ENCODE measurements at regions not wholly inside any gene's neighbourhood (a gene's known extent, or its start where the extent isn't known, plus 50 kb on each side); places are given as distances from the start of the nearest gene placed in this dataset.
"Not testable (repeated sequence)": the region's sequence is repeated elsewhere in the genome, so short reads cannot be mapped to it uniquely, and the experiment has no call there.

- DNase-seq (ENCODE audit: low read depth), result not testable (repeated sequence)
Observed at GRCh38 chr7:76117306-76117991, 69.5 kb downstream of the MDH2 start.

GRCh38 chr7:76118253-76119036 is 70.5 kb downstream of the MDH2 start:
- DNase-seq (ENCODE audit: low read depth); H3K4me3 ChIP-seq (ENCODE audit: control insufficient read depth, low read depth, low read length): not testable (repeated sequence)

More at GRCh38 chr7:76117306-76117991, 69.5 kb downstream of the MDH2 start:
- H3K4me3 ChIP-seq (ENCODE audit: control insufficient read depth, low read depth, low read length), result not testable (repeated sequence)

GRCh38 chr7:76121044-76121443 is 73.1 kb downstream of the MDH2 start:
- DNase-seq (ENCODE audit: low read depth), result no peak
- no peak overlapping the region for H3K4me3 ChIP-seq (ENCODE audit: control insufficient read depth, low read depth, low read length)
- no peak for TF ChIP-seq CTCF (conservative IDR thresholded peaks at IDR 0.05; ENCODE audit: control insufficient read depth, insufficient read depth, low read depth, low read length)

GRCh38 chr7:76122516-76123239 is 74.8 kb downstream of the MDH2 start:
- no peak for TF ChIP-seq CTCF (conservative IDR thresholded peaks at IDR 0.05; ENCODE audit: control insufficient read depth, insufficient read depth, low read depth, low read length)
- no peak for DNase-seq (ENCODE audit: low read depth)
- no peak overlapping the region for H3K4me3 ChIP-seq (ENCODE audit: control insufficient read depth, low read depth, low read length)

GRCh38 chr7:76123316-76123715 is 75.4 kb downstream of the MDH2 start:
- no peak for DNase-seq (ENCODE audit: low read depth)
- TF ChIP-seq CTCF (conservative IDR thresholded peaks at IDR 0.05; ENCODE audit: control insufficient read depth, insufficient read depth, low read depth, low read length), result no peak
- H3K4me3 ChIP-seq (ENCODE audit: control insufficient read depth, low read depth, low read length), result no peak overlapping the region

- no peak for TF ChIP-seq CTCF (conservative IDR thresholded peaks at IDR 0.05; ENCODE audit: control insufficient read depth, insufficient read depth, low read depth, low read length)
- DNase-seq (ENCODE audit: low read depth), result no peak
- no peak overlapping the region for H3K4me3 ChIP-seq (ENCODE audit: control insufficient read depth, low read depth, low read length)
Observed at GRCh38 chr7:76125560-76125959, 76.1 kb upstream of the SRRM3 start.

GRCh38 chr7:76126632-76127031 is 75.1 kb upstream of the SRRM3 start:
- no peak overlapping the region for H3K4me3 ChIP-seq (ENCODE audit: control insufficient read depth, low read depth, low read length)

More at GRCh38 chr7:76126632-76127031, 75.1 kb upstream of the SRRM3 start:
- TF ChIP-seq CTCF (conservative IDR thresholded peaks at IDR 0.05; ENCODE audit: control insufficient read depth, insufficient read depth, low read depth, low read length), result no peak
- no peak for DNase-seq (ENCODE audit: low read depth)
